ENCODE measurements at regions not wholly inside any gene's neighbourhood (a gene's known extent, or its start where the extent isn't known, plus 50 kb on each side); places are given as distances from the start of the nearest gene placed in this dataset.

GRCh38 chr4:160835789-160836188 lies 1328.0 kb downstream of the FSTL5 start:
- TF ChIP-seq CTCF (IDR thresholded peaks at IDR 0.05) (no peak), POLR2A (IDR thresholded peaks at IDR 0.05) (no peak)

Measured in lower leg skin (tissue), 3 donors.